ENCODE measurements at regions not wholly inside any gene's neighbourhood (a gene's known extent, or its start where the extent isn't known, plus 50 kb on each side); places are given as distances from the start of the nearest gene placed in this dataset.
"Not testable (repeated sequence)": the region's sequence is repeated elsewhere in the genome, so short reads cannot be mapped to it uniquely, and the experiment has no call there.

DNA sequence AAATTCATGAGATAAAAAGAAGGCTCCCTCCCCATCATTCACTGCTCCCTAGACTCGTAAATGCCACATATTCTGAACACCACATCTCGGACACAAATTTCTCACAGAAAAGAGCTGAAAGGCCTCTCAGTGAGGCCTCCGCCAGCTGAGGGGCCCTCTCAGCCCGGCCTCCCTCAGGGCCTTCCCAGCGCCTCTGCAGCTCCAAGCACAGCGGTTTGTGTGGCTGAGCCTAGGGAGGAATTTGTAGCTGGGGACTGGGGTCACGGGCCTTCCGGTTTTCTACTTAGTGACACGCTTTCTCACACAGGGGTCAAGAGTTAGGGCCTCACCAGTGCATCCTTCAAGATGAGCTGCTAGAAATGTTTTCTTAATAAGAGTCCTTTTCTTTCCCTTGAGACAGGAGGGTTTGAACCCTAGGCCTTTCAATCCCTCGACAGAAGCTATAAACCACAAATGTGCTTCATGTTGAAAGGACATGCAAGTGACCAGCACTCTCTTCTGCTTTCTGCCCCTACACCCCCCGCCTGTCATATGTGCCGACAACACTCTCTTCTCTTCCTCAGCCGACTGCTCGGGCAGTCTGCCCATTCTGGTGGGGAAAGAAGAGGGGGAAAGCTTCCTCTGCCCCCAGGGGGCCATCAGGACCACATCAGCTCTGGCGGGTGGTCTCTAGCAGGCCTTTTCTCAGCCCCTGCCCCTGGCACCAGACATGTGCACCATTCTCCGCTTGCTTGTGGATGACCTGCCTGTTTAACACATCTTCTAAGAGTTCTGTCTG, 104.9 kb downstream of the CHIC2 start:
- no peak for DNase-seq (ENCODE audit: insufficient read length, low spot score)
- FAIRE-seq, result no peak
- no peak for TF ChIP-seq PAX5 (IDR thresholded peaks at IDR 0.05; ENCODE audit: insufficient read depth, low read length, severe bottlenecking)
- TF ChIP-seq POLR2A (IDR thresholded peaks at IDR 0.05; ENCODE audit: low read depth, low read length), result no peak
- TF ChIP-seq TAF1 (IDR thresholded peaks at IDR 0.05; ENCODE audit: low read depth, low read length), result no peak
- no peak for TF ChIP-seq POLR2AphosphoS5 (IDR thresholded peaks at IDR 0.05; ENCODE audit: low read depth, low read length)
- TF ChIP-seq SPI1 (IDR thresholded peaks at IDR 0.05; ENCODE audit: low read depth, low read length), result no peak
- no peak for TF ChIP-seq POU2F2 (IDR thresholded peaks at IDR 0.05; ENCODE audit: low read depth, low read length)

DNA sequence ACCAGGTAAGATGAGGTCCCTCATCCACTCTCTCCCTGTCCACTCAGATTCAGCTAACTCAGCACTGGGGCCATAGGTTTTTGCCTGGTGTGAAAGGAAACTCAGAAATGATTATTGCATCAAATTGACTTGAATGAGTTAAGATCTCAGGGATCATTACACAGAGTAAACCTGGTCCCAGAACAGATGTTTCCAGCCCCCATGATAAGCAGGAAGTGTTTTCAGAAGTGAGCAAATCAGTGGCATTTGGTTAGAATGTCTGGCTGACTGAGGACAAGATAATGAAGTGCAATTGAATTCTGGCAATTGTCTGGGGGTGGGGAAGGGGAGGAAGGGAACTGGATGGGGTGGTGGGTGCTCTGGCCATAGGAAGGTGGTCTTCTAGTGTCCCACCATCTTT, 108.0 kb downstream of the CHIC2 start:
- no peak for DNase-seq (ENCODE audit: insufficient read length, low spot score)
- TF ChIP-seq PAX5 (IDR thresholded peaks at IDR 0.05; ENCODE audit: insufficient read depth, low read length, severe bottlenecking), result no peak
- no peak for FAIRE-seq

DNA sequence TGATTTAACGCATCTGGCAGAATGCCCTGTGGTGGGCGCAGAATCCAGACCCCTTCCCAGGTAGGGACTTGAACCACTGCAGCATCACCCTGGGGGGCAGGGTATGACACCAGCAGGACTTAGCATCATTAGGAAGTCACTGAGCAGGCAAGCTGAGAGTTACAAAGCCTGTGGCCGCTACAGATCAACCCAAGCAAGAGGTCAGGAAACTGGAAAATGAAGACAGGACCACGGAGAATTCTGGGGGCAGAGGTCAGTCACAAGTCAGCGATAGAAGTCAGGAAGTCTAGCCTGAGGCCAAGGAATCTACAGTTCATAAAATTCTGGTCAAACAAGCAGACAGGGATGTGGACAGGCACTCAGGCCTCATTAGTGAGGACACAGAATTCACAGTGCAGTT, 108.4 kb downstream of the CHIC2 start:
- no peak for DNase-seq (ENCODE audit: insufficient read length, low spot score)
- no peak for TF ChIP-seq POU2F2 (IDR thresholded peaks at IDR 0.05; ENCODE audit: low read depth, low read length)
- TF ChIP-seq SPI1 (IDR thresholded peaks at IDR 0.05; ENCODE audit: low read depth, low read length), result no peak
- TF ChIP-seq PAX5 (IDR thresholded peaks at IDR 0.05; ENCODE audit: insufficient read depth, low read length, severe bottlenecking), result no peak
- TF ChIP-seq POLR2A (IDR thresholded peaks at IDR 0.05; ENCODE audit: low read depth, low read length), result no peak
- TF ChIP-seq TAF1 (IDR thresholded peaks at IDR 0.05; ENCODE audit: low read depth, low read length), result no peak
- no peak for TF ChIP-seq POLR2AphosphoS5 (IDR thresholded peaks at IDR 0.05; ENCODE audit: low read depth, low read length)
- FAIRE-seq, result no peak

DNA sequence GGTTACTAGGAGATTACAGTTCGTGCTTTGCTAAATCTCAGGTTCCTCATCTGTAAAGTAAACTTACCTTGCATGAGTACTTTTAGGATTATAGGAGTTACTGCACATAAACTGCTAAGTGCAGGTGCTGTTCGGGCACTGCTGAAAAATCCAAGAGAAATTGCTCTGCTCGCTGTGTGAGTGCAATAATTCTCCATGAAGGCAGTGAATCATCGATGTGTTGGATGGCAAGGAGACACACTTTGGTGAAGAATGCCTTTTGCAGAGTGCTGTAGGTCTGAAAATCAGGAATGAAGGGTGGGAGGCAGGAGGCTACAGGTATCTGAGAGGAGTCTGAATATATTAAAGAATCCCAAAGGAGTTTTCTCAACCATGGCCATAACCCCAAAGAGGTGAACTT, 113.0 kb downstream of the CHIC2 start:
- DNase-seq (ENCODE audit: insufficient read length, low spot score) (no peak), FAIRE-seq (no peak)
- no peak for TF ChIP-seq TAF1 (IDR thresholded peaks at IDR 0.05; ENCODE audit: low read depth, low read length)
- no peak for TF ChIP-seq POLR2A (IDR thresholded peaks at IDR 0.05; ENCODE audit: low read depth, low read length)
- TF ChIP-seq POU2F2 (IDR thresholded peaks at IDR 0.05; ENCODE audit: low read depth, low read length), result no peak
- no peak for TF ChIP-seq PAX5 (IDR thresholded peaks at IDR 0.05; ENCODE audit: insufficient read depth, low read length, severe bottlenecking)
- TF ChIP-seq POLR2AphosphoS5 (IDR thresholded peaks at IDR 0.05; ENCODE audit: low read depth, low read length), result no peak
- TF ChIP-seq SPI1 (IDR thresholded peaks at IDR 0.05; ENCODE audit: low read depth, low read length), result no peak

DNA sequence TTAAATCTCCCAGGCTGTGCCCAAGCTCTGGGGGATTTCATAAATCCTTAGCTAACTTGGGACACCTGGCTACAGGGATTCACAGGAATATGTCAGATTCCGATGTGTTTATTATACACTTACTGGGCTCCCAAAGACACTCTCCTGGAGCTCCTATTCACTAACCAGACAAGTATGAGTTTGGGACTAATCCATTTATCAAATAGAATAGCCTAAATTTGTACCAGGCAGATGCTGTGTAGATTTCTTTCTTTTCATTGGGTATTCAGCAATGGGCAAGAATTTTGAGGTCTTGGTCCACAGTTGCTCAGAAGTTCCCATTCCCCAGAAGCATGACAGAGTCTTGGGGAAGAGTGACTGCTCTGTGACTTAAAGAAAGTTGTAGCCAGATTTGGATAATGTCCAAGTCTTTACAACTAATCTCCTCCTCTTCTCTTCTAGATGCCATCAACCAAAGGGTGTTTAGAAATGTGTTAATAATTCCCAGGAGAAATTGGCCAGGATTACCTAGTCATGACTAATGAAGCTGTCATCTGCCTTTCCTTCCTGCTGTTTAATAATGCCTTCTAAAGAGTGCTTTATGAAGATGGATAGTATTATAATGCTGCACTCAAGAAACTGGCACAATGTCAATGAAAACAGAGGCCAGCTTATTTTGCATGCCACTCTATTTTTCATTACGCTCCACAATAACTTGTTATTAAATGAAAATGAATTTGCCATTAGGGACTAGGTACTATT, 120.9 kb downstream of the CHIC2 start:
- no peak for TF ChIP-seq PAX5 (IDR thresholded peaks at IDR 0.05; ENCODE audit: insufficient read depth, low read length, severe bottlenecking)
- TF ChIP-seq POU2F2 (IDR thresholded peaks at IDR 0.05; ENCODE audit: low read depth, low read length), result no peak
- TF ChIP-seq SPI1 (IDR thresholded peaks at IDR 0.05; ENCODE audit: low read depth, low read length), result no peak
- no peak for TF ChIP-seq POLR2AphosphoS5 (IDR thresholded peaks at IDR 0.05; ENCODE audit: low read depth, low read length)
- no peak for TF ChIP-seq POLR2A (IDR thresholded peaks at IDR 0.05; ENCODE audit: low read depth, low read length)
- no peak for TF ChIP-seq TAF1 (IDR thresholded peaks at IDR 0.05; ENCODE audit: low read depth, low read length)
- DNase-seq (ENCODE audit: insufficient read length, low spot score), result no peak
- no peak for FAIRE-seq

DNA sequence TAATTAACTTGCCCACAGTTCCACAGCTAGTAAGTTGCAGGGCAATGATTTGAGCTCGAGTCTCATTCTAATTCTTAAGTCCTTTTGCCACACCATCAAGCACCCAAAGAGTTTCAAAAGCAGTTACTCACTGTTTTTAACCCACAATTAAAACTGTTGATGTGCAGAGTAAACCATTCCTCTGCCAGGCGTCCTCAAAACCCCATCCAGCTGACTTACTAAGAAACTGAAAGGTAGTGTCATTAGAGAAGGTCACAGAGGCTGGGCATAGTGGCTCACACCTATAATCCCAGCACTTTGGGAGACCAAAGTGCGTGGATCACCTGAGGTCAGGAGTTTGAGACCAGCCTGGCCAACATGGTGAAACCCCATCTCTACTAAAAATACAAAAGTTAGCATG, 121.7 kb downstream of the CHIC2 start:
- DNase-seq (ENCODE audit: insufficient read length, low spot score) (no peak), FAIRE-seq (no peak)
- TF ChIP-seq PAX5 (IDR thresholded peaks at IDR 0.05; ENCODE audit: insufficient read depth, low read length, severe bottlenecking) (no peak), SPI1 (IDR thresholded peaks at IDR 0.05; ENCODE audit: low read depth, low read length) (no peak), POLR2AphosphoS5 (IDR thresholded peaks at IDR 0.05; ENCODE audit: low read depth, low read length) (no peak), TAF1 (IDR thresholded peaks at IDR 0.05; ENCODE audit: low read depth, low read length) (no peak), POLR2A (IDR thresholded peaks at IDR 0.05; ENCODE audit: low read depth, low read length) (no peak), POU2F2 (IDR thresholded peaks at IDR 0.05; ENCODE audit: low read depth, low read length) (no peak)

DNA sequence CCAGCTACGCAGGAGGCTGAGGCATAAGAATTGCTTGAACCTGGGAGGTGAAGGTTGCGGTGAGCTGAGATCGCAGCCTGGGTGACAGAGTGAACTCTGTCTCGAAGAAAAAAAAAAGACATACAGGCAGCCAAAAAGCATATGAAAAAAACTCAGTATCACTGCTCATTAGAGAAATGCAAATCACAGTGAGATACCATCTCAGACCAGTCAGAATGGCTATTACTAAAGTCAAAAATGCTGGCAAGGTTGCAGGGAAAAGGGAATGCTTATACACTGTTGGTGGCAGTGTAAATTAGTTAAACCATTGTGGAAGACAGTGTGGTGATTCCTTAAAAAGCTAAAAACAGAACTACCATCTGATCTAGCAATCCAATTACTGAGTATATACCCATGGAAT, 123.1 kb downstream of the CHIC2 start:
- no peak for TF ChIP-seq POLR2A (IDR thresholded peaks at IDR 0.05; ENCODE audit: low read depth, low read length)
- TF ChIP-seq SPI1 (IDR thresholded peaks at IDR 0.05; ENCODE audit: low read depth, low read length), result no peak
- no peak for TF ChIP-seq PAX5 (IDR thresholded peaks at IDR 0.05; ENCODE audit: insufficient read depth, low read length, severe bottlenecking)
- TF ChIP-seq POLR2AphosphoS5 (IDR thresholded peaks at IDR 0.05; ENCODE audit: low read depth, low read length), result no peak
- no peak for TF ChIP-seq TAF1 (IDR thresholded peaks at IDR 0.05; ENCODE audit: low read depth, low read length)
- no peak for TF ChIP-seq POU2F2 (IDR thresholded peaks at IDR 0.05; ENCODE audit: low read depth, low read length)
- FAIRE-seq, result no peak
- no peak for DNase-seq (ENCODE audit: insufficient read length, low spot score)

DNA sequence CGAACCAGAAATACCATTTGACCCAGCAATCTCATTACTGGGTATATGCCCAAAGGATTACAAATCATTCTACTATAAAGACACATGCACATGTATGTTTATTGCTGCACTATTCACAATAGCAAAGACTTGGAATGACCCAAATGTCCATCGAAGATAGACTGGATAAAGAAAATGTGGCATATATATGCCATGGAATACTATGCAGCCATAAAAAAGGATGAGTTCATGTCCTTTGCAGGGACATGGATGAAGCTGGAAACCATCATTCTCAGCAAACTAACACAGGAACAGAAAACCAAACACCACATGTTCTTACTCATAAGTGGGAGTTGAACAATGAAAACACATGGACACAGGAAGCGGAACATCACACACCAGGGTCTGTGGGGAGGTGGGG, 124.5 kb downstream of the CHIC2 start:
- FAIRE-seq; DNase-seq (ENCODE audit: insufficient read length, low spot score): not testable (repeated sequence)

DNA sequence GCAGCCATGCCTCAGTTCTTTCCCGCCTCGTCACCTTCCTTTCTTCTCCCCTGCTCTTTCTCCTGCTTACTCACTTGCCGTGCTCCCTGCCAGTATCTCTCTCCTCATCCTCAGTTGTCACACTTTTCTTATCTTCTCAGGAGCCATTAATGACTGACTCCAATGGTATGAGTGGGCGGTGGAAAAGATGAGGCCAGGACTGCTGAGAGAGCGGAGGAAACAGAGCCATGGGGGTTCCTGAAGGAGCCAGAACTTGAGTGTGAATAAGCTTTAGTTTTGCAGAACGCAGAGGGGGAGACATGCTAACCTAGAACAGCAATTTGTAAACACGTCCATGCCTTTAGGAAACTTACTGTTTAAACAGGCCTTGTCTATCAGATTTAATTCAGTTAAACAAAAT, 126.5 kb downstream of the CHIC2 start:
- DNase-seq (ENCODE audit: insufficient read length, low spot score), result no peak
- TF ChIP-seq POLR2AphosphoS5 (IDR thresholded peaks at IDR 0.05; ENCODE audit: low read depth, low read length), result no peak
- TF ChIP-seq POLR2A (IDR thresholded peaks at IDR 0.05; ENCODE audit: low read depth, low read length), result no peak
- no peak for TF ChIP-seq TAF1 (IDR thresholded peaks at IDR 0.05; ENCODE audit: low read depth, low read length)
- TF ChIP-seq SPI1 (IDR thresholded peaks at IDR 0.05; ENCODE audit: low read depth, low read length), result no peak
- TF ChIP-seq POU2F2 (IDR thresholded peaks at IDR 0.05; ENCODE audit: low read depth, low read length), result no peak
- no peak for TF ChIP-seq PAX5 (IDR thresholded peaks at IDR 0.05; ENCODE audit: insufficient read depth, low read length, severe bottlenecking)
- FAIRE-seq, result no peak

DNA sequence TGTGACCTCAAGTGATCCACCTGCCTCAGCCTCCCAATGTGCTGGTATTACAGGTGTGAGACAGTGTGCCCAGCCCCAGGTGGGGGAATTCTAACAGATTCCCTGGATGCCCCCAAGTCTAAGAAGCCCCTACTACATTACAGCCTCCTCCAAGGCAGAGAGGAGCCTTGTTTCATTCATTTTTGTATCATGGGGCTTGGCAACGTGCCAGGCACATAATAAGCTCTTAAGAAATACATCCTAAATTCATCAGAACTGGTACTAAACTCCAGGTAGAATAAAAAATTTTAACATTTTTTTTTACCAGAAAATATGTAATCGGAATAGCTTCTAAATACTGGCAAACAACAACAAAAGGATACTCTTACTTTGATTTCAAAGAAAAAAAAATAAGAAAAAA, 127.1 kb downstream of the CHIC2 start:
- TF ChIP-seq PAX5 (IDR thresholded peaks at IDR 0.05; ENCODE audit: insufficient read depth, low read length, severe bottlenecking), result no peak
- no peak for TF ChIP-seq POLR2A (IDR thresholded peaks at IDR 0.05; ENCODE audit: low read depth, low read length)
- FAIRE-seq (no peak), DNase-seq (ENCODE audit: insufficient read length, low spot score) (no peak)
